DND-41 (cell line): ENCODE measurements at regions not wholly inside any gene's neighbourhood (a gene's known extent, or its start where the extent isn't known, plus 50 kb on each side); places are given as distances from the start of the nearest gene placed in this dataset.

Experiments used
- ATAC-seq: fragments of 200-7000 bp; cut with Tn5 transposase; 3 replicates; pipeline ENCODE4 v1.9.1; 2021; ENCODE audit warnings: low read depth; ENCODE audit not compliant: insufficient read depth
- DNase-seq: peaks from one replicate; pipeline ENCODE4 v3.0.0-alpha.2; 2020
- H2AFZ ChIP-seq: 2 replicates; pipeline ENCODE4 v1.6.0; 2012; ENCODE audit warnings: low read depth, low read length
- H3K27ac ChIP-seq: 2 replicates; pipeline ENCODE4 v1.5.1; 2012; ENCODE audit warnings: low read length, inconsistent platforms
- H3K27me3 ChIP-seq: fragments of 200-600 bp; sonication (generic); 2 replicates; pipeline ENCODE4 v1.6.0; 2012; ENCODE audit warnings: low read length, mild to moderate bottlenecking, inconsistent platforms; ENCODE audit not compliant: insufficient read depth, poor library complexity
- H3K36me3 ChIP-seq: 2 replicates; pipeline ENCODE4 v1.5.1; 2012; ENCODE audit warnings: low read length, inconsistent platforms; ENCODE audit not compliant: insufficient read depth
- H3K4me1 ChIP-seq: 2 replicates; pipeline ENCODE4 v1.5.1; 2012; ENCODE audit warnings: mild to moderate bottlenecking, low read length; ENCODE audit not compliant: insufficient read depth
- H3K4me2 ChIP-seq: 2 replicates; pipeline ENCODE4 v1.6.0; 2012; ENCODE audit warnings: mild to moderate bottlenecking, moderate library complexity, low read length, inconsistent platforms; ENCODE audit not compliant: insufficient read depth
- H3K4me3 ChIP-seq, 2 experiments: fragments of 200-600 bp in 1 of 2; shearing (Covaris generic) in 1 of 2; 2 replicates each; pipeline ENCODE4 v1.5.1; 2012 to 2016; ENCODE audit warnings: inconsistent platforms in 2 of 2, low read length in 2 of 2, mild to moderate bottlenecking in 2 of 2, low read depth in 1 of 2, moderate library complexity in 1 of 2
- H3K79me2 ChIP-seq: 2 replicates; pipeline ENCODE4 v1.6.0; 2012; ENCODE audit warnings: low read length, inconsistent platforms; ENCODE audit not compliant: insufficient read depth
- H3K9ac ChIP-seq: 2 replicates; pipeline ENCODE4 v1.6.0; 2012; ENCODE audit warnings: low read depth, mild to moderate bottlenecking, inconsistent platforms, low read length, moderate library complexity
- H3K9me3 ChIP-seq: 2 replicates; pipeline ENCODE4 v1.5.1; 2012; ENCODE audit warnings: low read length, moderate library complexity, mild to moderate bottlenecking, inconsistent platforms; ENCODE audit not compliant: insufficient read depth, severe bottlenecking
- H4K20me1 ChIP-seq: 2 replicates; pipeline ENCODE4 v1.6.0; 2012; ENCODE audit warnings: low read length; ENCODE audit not compliant: insufficient read depth
- EZH2 ChIP-seq: IDR thresholded peaks from 3 replicates; pipeline ENCODE4 v1.6.1; 2012; ENCODE audit warnings: borderline replicate concordance, low read depth, mild to moderate bottlenecking, moderate library complexity, low read length, inconsistent platforms; ENCODE audit not compliant: severe bottlenecking
- TF ChIP-seq, protein P1 (sequence below): IDR thresholded peaks from 2 replicates; pipeline ENCODE4 v1.5.1; 2012; ENCODE audit warnings: borderline replicate concordance, low read length, moderate library complexity, mild to moderate bottlenecking; ENCODE audit not compliant: poor library complexity, severe bottlenecking; ENCODE audit errors: extremely low read depth

DNA sequence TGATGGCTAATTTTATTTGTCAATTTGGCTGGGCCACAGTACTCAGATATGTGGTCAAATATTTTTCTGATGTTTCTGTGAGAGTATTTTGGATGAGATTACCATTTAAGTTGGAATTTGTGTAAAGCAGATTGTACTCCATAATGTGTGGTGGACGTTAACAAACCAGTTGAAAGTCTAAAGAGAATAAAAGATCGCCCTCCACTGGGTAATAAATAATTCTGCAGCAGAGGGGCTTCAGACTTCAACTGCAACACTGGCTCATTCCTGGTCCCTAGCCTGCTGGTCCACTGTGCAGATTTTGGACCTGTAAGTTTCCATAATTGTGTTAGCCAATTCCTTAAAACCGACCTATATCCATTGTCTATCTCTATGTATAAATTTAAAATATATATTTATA is 540.3 kb downstream of the PCDH18 start:
- H3K4me2 ChIP-seq = no peak overlapping the region
- no peak overlapping the region for H3K27ac ChIP-seq
- H3K36me3 ChIP-seq = no peaks in the 10 kb centered on the region
- no peak for DNase-seq
- H3K79me2 ChIP-seq = no peaks in the 10 kb centered on the region
- no peak overlapping the region for H2AFZ ChIP-seq
- no peaks in the 10 kb centered on the region for H3K27me3 ChIP-seq
- no peak overlapping the region for H3K4me3 ChIP-seq
- H3K9ac ChIP-seq = no peak overlapping the region
- no peaks in the 10 kb centered on the region for H3K9me3 ChIP-seq
- TF ChIP-seq, protein P1, sequence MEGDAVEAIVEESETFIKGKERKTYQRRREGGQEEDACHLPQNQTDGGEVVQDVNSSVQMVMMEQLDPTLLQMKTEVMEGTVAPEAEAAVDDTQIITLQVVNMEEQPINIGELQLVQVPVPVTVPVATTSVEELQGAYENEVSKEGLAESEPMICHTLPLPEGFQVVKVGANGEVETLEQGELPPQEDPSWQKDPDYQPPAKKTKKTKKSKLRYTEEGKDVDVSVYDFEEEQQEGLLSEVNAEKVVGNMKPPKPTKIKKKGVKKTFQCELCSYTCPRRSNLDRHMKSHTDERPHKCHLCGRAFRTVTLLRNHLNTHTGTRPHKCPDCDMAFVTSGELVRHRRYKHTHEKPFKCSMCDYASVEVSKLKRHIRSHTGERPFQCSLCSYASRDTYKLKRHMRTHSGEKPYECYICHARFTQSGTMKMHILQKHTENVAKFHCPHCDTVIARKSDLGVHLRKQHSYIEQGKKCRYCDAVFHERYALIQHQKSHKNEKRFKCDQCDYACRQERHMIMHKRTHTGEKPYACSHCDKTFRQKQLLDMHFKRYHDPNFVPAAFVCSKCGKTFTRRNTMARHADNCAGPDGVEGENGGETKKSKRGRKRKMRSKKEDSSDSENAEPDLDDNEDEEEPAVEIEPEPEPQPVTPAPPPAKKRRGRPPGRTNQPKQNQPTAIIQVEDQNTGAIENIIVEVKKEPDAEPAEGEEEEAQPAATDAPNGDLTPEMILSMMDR = no peak
- TF ChIP-seq EZH2 = no peak
- H4K20me1 ChIP-seq = no peaks in the 10 kb centered on the region
- H3K4me1 ChIP-seq = no peaks in the 10 kb centered on the region
- ATAC-seq = no peak

DNA sequence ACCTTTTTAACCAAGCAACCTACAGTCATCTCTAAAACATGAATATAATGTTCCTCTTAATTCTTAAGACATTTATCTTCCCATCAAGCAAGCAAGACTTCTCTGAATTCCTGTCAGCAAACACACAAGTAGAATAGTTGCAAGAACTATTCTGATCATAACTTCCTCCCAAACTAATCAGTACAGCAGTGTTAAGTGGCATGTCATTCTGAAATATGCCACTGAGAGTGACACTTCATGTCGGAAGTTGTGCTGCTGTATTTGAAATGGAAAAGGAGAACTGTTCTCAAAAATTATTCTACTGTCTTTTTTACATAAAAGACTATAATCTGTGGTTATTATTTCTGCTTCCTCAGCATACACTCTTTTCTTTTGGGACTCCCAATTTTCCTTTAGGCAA is 546.6 kb downstream of the PCDH18 start:
- TF ChIP-seq EZH2 = no peak
- TF ChIP-seq, protein P1 = no peak
- Histone ChIP-seq H3K4me1 (no peaks in the 10 kb centered on the region), H3K36me3 (no peaks in the 10 kb centered on the region), H3K27me3 (no peaks in the 10 kb centered on the region), H3K4me3 (no peak overlapping the region), H4K20me1 (no peaks in the 10 kb centered on the region), H3K79me2 (no peaks in the 10 kb centered on the region), H2AFZ (no peak overlapping the region), H3K9ac (no peak overlapping the region), H3K4me2 (no peak overlapping the region), H3K9me3 (no peaks in the 10 kb centered on the region), H3K27ac (no peak overlapping the region)
- DNase-seq = no peak
- ATAC-seq = no peak

DNA sequence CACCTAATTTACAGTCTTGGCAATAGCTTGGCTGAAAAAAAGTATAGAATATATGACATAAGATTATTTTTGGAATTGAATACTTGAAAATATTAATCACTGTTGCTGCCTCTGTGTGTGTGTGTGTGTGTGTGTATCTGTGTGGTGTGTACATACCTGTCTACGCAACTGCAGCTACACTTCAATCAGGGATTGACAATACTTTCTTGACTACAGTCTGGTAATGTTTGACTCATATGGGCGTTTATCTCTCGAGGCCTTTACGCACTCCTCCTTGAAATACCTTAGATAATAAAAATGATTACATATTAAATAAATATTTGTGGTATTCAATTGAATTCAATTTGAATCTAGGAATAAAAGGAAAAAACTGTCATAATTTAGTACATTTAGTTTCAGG is 565.2 kb downstream of the PCDH18 start:
- H3K9ac ChIP-seq = no peak overlapping the region

More for the DNA sequence above, 565.2 kb downstream of the PCDH18 start:
- no peaks in the 10 kb centered on the region for H3K9me3 ChIP-seq
- ATAC-seq (no peak), DNase-seq (no peak)
- H3K4me1 ChIP-seq = no peaks in the 10 kb centered on the region
- H3K4me3 ChIP-seq = no peak overlapping the region
- no peak overlapping the region for H2AFZ ChIP-seq
- H3K4me2 ChIP-seq = no peak overlapping the region
- no peaks in the 10 kb centered on the region for H3K79me2 ChIP-seq
- no peak overlapping the region for H3K27ac ChIP-seq
- H3K27me3 ChIP-seq = no peaks in the 10 kb centered on the region
- TF ChIP-seq, protein P1 = no peak
- TF ChIP-seq EZH2 = no peak
- no peaks in the 10 kb centered on the region for H3K36me3 ChIP-seq
- H4K20me1 ChIP-seq = no peaks in the 10 kb centered on the region
